ENCODE measurements at regions not wholly inside any gene's neighbourhood (a gene's known extent, or its start where the extent isn't known, plus 50 kb on each side); places are given as distances from the start of the nearest gene placed in this dataset.

DNA sequence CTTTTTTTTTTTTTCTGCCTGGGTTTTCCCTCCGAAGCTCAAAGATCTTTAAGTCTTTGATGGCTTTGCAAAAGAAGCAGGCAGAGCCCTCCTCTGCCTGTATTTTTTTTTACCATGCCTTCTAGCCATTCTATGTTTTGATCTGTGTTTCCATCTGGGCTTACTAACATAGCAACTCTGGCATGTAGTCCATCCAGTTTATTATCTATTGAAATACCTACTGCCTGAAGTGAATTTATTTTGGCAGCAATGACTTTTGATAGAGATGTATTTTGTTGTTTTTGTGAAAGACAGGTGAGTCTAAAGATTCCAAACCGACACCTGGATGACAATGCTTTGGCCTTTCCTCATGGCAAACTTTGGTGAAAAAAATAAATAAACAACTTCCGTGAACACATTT, 1157.7 kb upstream of the MAP3K7 start:
- H3K4me1 ChIP-seq (ENCODE audit: control insufficient read depth in 1 of 2, low read depth in 2 of 2) = no peaks in the 10 kb centered on the region
- TF ChIP-seq, protein P1, sequence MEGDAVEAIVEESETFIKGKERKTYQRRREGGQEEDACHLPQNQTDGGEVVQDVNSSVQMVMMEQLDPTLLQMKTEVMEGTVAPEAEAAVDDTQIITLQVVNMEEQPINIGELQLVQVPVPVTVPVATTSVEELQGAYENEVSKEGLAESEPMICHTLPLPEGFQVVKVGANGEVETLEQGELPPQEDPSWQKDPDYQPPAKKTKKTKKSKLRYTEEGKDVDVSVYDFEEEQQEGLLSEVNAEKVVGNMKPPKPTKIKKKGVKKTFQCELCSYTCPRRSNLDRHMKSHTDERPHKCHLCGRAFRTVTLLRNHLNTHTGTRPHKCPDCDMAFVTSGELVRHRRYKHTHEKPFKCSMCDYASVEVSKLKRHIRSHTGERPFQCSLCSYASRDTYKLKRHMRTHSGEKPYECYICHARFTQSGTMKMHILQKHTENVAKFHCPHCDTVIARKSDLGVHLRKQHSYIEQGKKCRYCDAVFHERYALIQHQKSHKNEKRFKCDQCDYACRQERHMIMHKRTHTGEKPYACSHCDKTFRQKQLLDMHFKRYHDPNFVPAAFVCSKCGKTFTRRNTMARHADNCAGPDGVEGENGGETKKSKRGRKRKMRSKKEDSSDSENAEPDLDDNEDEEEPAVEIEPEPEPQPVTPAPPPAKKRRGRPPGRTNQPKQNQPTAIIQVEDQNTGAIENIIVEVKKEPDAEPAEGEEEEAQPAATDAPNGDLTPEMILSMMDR (IDR thresholded peaks at IDR 0.05) = no peak
- DNase-seq (ENCODE audit: low spot score) = no peak

GRCh38 chr6:91743756-91744155, 1156.9 kb upstream of the MAP3K7 start:
- DNase-seq (ENCODE audit: low spot score) (no peak), ATAC-seq (ENCODE audit: insufficient number of reproducible peaks, low FRiP score, low read depth) (no peak)
- TF ChIP-seq, protein P1 (IDR thresholded peaks at IDR 0.05) = no peak
- Histone ChIP-seq H3K27me3 (replicated peaks; ENCODE audit: insufficient read depth) (no peaks in the 10 kb centered on the region), H3K36me3 (no peaks in the 10 kb centered on the region), H3K9me3 (no peaks in the 10 kb centered on the region), H3K4me1 (ENCODE audit: control insufficient read depth in 1 of 2, low read depth in 2 of 2) (no peaks in the 10 kb centered on the region), H3K4me3 (no peak overlapping the region), H3K27ac (no peak overlapping the region)

More for the DNA sequence above, 1157.7 kb upstream of the MAP3K7 start:
- no peak overlapping the region for H3K27ac ChIP-seq
- H3K4me3 ChIP-seq = no peak overlapping the region
- no peak for ATAC-seq (ENCODE audit: insufficient number of reproducible peaks, low FRiP score, low read depth)
- H3K9me3 ChIP-seq = no peaks in the 10 kb centered on the region
- no peaks in the 10 kb centered on the region for H3K36me3 ChIP-seq
- no peaks in the 10 kb centered on the region for H3K27me3 ChIP-seq (replicated peaks; ENCODE audit: insufficient read depth)

DNA sequence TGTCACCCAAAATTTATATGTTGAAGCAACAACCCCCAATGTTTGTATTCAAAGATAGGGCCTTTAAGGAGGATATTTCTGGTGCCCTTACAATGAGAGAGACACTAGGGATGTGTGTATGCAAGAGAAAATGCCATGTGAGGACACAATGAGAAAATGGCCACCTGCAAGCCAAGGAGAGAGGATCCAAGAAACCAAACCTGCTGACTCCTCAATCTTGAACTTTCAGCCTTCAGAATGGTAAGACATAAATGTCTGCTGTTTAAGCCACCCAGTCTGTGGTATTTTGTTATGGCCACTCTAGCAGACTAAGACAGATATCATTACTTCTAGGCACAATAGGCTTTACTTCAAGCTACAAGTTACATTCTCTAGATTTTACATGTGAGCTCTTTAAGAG, 1145.1 kb upstream of the MAP3K7 start:
- no peak for DNase-seq (ENCODE audit: low spot score)
- no peak overlapping the region for H3K4me3 ChIP-seq
- no peaks in the 10 kb centered on the region for H3K4me1 ChIP-seq (ENCODE audit: control insufficient read depth in 1 of 2, low read depth in 2 of 2)
- no peak for ATAC-seq (ENCODE audit: insufficient number of reproducible peaks, low FRiP score, low read depth)
- TF ChIP-seq, protein P1 (IDR thresholded peaks at IDR 0.05) = no peak
- no peaks in the 10 kb centered on the region for H3K27me3 ChIP-seq (replicated peaks; ENCODE audit: insufficient read depth)
- no peaks in the 10 kb centered on the region for H3K36me3 ChIP-seq
- H3K9me3 ChIP-seq = no peaks in the 10 kb centered on the region
- no peak overlapping the region for H3K27ac ChIP-seq

DNA sequence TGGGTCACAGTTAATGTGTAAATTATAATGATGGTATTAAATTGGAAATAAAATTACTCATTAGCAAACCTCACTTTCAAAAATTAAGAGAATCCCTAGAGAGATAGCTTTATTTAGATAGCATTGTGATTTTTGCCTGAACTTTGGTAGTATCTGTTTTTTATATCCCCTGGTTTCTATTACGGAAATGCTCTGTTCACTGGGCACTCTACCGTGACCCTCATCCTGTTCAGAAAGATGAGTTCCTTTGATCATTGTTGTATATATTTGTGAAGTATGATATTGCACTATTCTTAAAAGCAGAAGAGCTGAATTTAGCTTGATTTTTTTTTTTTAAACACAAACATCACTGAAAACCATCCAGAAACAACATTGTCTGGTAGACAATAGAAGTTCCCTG, 1143.8 kb upstream of the MAP3K7 start:
- Histone ChIP-seq H3K36me3 (no peaks in the 10 kb centered on the region), H3K27ac (no peak overlapping the region), H3K4me1 (ENCODE audit: control insufficient read depth in 1 of 2, low read depth in 2 of 2) (no peaks in the 10 kb centered on the region), H3K27me3 (replicated peaks; ENCODE audit: insufficient read depth) (no peaks in the 10 kb centered on the region), H3K9me3 (no peaks in the 10 kb centered on the region), H3K4me3 (no peak overlapping the region)
- DNase-seq (ENCODE audit: low spot score) (no peak), ATAC-seq (ENCODE audit: insufficient number of reproducible peaks, low FRiP score, low read depth) (no peak)
- TF ChIP-seq, protein P1 (IDR thresholded peaks at IDR 0.05) = no peak

DNA sequence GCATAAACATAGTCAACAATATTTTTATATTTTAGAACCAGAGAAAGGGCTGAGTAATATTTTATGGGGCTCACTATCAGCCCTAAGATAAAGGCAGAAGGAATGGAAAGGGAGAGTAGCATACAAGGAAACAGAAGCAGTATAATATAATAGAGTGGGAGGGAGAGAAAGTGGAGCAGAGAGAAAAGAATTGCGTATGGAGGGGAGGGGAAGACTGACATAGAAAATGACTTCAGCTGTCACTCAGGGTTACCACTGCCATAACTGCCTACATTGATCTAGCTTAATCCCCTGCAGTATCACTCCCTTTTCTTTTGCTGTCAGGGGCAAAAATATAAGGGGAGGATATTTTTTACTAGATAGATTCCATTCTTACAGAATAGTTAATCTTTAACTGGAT, 1133.5 kb upstream of the MAP3K7 start:
- TF ChIP-seq, protein P1 (IDR thresholded peaks at IDR 0.05) = no peak
- Histone ChIP-seq H3K4me3 (no peak overlapping the region), H3K9me3 (no peaks in the 10 kb centered on the region), H3K27ac (no peak overlapping the region), H3K4me1 (ENCODE audit: control insufficient read depth in 1 of 2, low read depth in 2 of 2) (no peaks in the 10 kb centered on the region), H3K27me3 (replicated peaks; ENCODE audit: insufficient read depth) (no peaks in the 10 kb centered on the region), H3K36me3 (no peaks in the 10 kb centered on the region)
- ATAC-seq (ENCODE audit: insufficient number of reproducible peaks, low FRiP score, low read depth) = no peak
- no peak for DNase-seq (ENCODE audit: low spot score)

Data from thoracic aorta (tissue), 2 donors.